ENCODE measurements at regions not wholly inside any gene's neighbourhood (a gene's known extent, or its start where the extent isn't known, plus 50 kb on each side); places are given as distances from the start of the nearest gene placed in this dataset.
"Not testable (repeated sequence)": the region's sequence is repeated elsewhere in the genome, so short reads cannot be mapped to it uniquely, and the experiment has no call there.

DNA sequence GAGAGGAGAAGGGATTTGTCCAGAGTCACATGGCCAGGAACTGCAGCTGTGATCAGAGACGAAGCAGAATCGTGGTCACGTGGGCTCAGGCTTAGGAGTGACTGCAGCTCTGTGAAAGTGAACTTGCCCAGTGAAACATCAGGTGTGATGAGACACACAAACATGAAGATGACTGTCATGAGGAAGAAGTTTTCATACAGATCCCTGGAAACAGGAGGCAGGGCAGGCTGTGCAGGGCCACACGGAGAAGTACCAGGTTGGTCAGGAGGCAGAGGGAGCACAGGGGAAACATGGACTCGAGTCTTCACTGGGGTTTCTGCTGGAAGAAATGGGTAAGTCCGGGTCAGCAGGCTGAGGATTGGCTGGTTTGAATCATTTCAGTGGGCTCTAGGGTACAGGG lies 64.1 kb downstream of the BARX1 start:
- Histone ChIP-seq H3K9me3 (peaks cover 10% of the 10 kb centered on the region; the same call in 1 of the 2 replicates), H3K36me3 (no peaks in the 10 kb centered on the region), H3K27me3 (no peaks in the 10 kb centered on the region), H3K4me3 (no peak overlapping the region)
- DNase-seq: no peak

- no peaks in the 10 kb centered on the region for H3K36me3 ChIP-seq
- peaks cover 10% of the 10 kb centered on the region; the same call in 1 of the 2 replicates for H3K9me3 ChIP-seq
- no peak for DNase-seq
- no peak overlapping the region for H3K4me3 ChIP-seq
- H3K27me3 ChIP-seq: no peaks in the 10 kb centered on the region
Measured at GRCh38 chr9:93890436-93890935, 64.7 kb downstream of the BARX1 start.

DNA sequence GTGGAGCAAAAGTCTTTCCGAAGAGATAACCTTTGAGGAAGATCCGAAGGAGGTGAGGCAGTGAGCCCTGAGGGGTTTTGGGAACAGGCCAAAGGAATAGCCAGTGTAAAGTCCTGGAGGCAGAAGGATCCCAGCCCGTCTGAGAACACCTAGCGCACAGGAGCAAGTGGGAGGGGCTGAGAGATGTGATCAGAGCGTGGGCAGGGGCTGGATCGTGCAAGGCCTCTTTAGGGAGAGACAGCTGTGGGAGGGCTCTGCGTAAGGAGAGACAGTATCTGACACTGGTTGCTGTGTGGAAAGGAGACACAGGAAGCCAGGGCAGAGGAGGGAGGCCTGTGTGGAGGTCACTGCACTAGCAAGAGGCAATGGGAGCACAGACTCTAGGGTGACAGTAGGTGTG lies 68.2 kb downstream of the BARX1 start:
- Histone ChIP-seq H3K36me3 (no peaks in the 10 kb centered on the region), H3K9me3 (no peaks in the 10 kb centered on the region; the same call in 1 of the 2 replicates), H3K4me3 (no peak overlapping the region), H3K27me3 (no peaks in the 10 kb centered on the region)
- DNase-seq: no peak

DNA sequence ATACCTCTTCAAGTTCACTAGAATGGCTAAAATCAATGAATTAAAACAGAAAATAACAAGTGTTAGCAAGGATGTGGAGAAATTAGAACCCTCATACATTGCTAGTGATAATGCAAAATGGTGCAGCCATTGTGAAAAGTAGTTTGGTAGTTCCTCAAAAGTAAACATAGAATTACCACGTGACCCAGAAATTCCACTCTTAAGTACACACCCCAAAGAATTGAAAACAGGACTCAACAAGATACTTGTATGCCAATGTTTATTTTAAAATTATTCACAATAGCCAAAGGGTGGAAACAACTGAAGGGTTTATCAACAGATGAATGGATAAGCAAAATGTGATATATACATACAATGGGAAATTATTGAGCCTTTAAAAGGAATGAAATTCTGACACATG lies 70.3 kb downstream of the BARX1 start:
- no peak overlapping the region for H3K4me3 ChIP-seq
- no peaks in the 10 kb centered on the region for H3K9me3 ChIP-seq
- no peaks in the 10 kb centered on the region for H3K27me3 ChIP-seq
- no peak for DNase-seq
- H3K36me3 ChIP-seq: no peaks in the 10 kb centered on the region

DNA sequence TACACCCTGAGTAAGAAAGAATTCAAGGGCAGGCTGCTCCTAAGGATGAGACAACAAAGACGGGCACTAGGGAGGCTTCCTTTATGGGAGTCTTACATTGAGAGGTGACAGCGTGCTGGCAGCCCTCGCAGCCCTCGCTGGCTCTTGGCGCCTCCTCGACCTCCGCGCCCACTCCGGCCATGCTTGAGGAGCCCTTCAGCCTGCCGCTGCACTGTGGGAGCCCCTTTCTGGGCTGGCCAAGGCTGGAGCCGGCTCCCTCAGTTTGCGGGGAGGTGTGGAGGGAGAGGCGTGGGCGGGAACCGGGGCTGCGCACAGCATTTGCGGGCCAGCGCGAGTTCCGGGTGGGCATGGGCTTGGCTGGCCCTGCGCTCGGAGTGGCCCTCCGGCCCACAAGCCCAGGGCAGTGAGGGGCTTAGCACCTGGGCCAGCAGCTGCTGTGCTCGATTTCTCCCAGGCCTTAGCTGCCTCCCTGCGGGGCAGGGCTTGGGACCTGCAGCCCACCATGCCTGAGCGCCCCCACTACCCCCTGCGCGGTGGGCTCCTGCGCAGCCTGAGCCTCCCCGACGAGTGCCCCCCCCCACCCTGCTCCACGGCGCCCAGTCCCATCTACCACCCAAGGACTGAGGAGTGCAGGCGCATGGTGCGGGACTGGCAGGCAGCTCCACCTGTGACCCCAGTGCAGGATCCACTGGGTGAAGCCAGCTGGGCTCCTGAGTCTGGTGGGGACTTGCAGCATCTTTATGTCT lies 75.3 kb downstream of the BARX1 start:
- not testable (repeated sequence) for H3K36me3 ChIP-seq, H3K27me3 ChIP-seq, DNase-seq, H3K4me3 ChIP-seq
- peaks cover 10% of the 10 kb centered on the region for H3K9me3 ChIP-seq

DNA sequence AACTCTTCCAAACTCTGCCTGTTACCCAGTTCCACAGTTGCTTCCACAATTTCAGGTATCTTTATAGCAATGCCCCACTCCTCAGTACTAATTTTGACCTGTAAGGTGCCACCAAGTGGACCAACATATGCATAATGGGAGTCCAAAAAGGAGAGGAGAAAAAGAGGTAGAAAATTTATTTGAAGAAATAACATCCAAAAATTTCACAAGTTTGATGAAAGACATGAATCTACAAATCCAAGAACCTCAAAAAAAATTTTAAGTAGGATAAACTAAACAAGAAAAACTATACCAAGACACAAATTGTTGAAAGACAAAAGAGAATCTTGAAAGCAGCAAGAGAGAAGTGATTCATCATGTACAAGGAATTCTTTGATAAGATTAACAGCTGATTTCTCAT lies 79.8 kb downstream of the BARX1 start:
- H3K27me3 ChIP-seq: no peaks in the 10 kb centered on the region
- H3K9me3 ChIP-seq: peaks cover 13% of the 10 kb centered on the region
- H3K4me3 ChIP-seq: no peak overlapping the region
- no peak for DNase-seq
- H3K36me3 ChIP-seq: no peaks in the 10 kb centered on the region

GRCh38 chr9:93874242-93874641 lies 80.9 kb downstream of the BARX1 start:
- H3K4me3 ChIP-seq: no peak overlapping the region
- DNase-seq: no peak
- no peaks in the 10 kb centered on the region for H3K36me3 ChIP-seq
- peaks cover 13% of the 10 kb centered on the region for H3K9me3 ChIP-seq
- no peaks in the 10 kb centered on the region for H3K27me3 ChIP-seq

- Histone ChIP-seq H3K9me3 (peaks cover 13% of the 10 kb centered on the region), H3K4me3 (no peak overlapping the region), H3K36me3 (no peaks in the 10 kb centered on the region), H3K27me3 (no peaks in the 10 kb centered on the region)
- no peak for DNase-seq
Measured at GRCh38 chr9:93871286-93871685, 83.9 kb downstream of the BARX1 start.

GRCh38 chr9:93869863-93870262 lies 85.3 kb downstream of the BARX1 start:
- peaks cover 3% of the 10 kb centered on the region for H3K9me3 ChIP-seq
- no peak for DNase-seq
- H3K36me3 ChIP-seq: no peaks in the 10 kb centered on the region
- no peaks in the 10 kb centered on the region for H3K27me3 ChIP-seq
- H3K4me3 ChIP-seq: no peak overlapping the region

GRCh38 chr9:93869088-93869487 lies 86.1 kb downstream of the BARX1 start:
- Histone ChIP-seq H3K9me3 (no peaks in the 10 kb centered on the region), H3K27me3 (no peaks in the 10 kb centered on the region), H3K36me3 (no peaks in the 10 kb centered on the region), H3K4me3 (no peak overlapping the region)
- DNase-seq: no peak

- no peaks in the 10 kb centered on the region for H3K27me3 ChIP-seq
- DNase-seq: no peak
- H3K36me3 ChIP-seq: no peaks in the 10 kb centered on the region
- H3K4me3 ChIP-seq: no peak overlapping the region
- H3K9me3 ChIP-seq: no peaks in the 10 kb centered on the region
Measured at GRCh38 chr9:93865716-93866115, 89.4 kb downstream of the BARX1 start.

DNA sequence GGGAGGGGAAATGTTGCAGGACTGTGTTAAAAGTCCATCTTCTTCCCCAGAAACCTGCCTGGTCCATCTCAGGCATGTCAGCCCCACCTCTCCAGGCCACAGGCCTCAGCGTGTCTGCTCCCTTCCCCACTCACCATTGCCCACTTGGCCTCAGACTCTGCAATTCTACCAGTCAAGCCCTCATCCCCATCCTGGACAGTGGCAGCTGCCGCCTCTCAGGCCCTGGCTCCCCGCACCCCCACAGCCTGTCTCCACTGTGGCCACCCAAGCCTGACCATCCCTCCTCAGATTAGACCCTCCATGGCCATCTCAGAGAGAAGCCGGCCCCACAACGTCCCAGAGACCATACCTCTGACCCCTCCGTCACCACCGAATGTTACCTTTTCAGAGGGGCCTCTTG lies 89.9 kb downstream of the BARX1 start:
- DNase-seq: no peak
- Histone ChIP-seq H3K27me3 (no peaks in the 10 kb centered on the region), H3K4me3 (no peak overlapping the region), H3K36me3 (no peaks in the 10 kb centered on the region), H3K9me3 (no peaks in the 10 kb centered on the region)

GRCh38 chr9:93864840-93865239 lies 90.3 kb downstream of the BARX1 start:
- DNase-seq: no peak
- H3K4me3 ChIP-seq: no peak overlapping the region

GRCh38 chr9:93864032-93864431 lies 91.1 kb downstream of the BARX1 start:
- no peak for DNase-seq
- H3K36me3 ChIP-seq: no peaks in the 10 kb centered on the region
- H3K9me3 ChIP-seq: no peaks in the 10 kb centered on the region
- no peaks in the 10 kb centered on the region for H3K27me3 ChIP-seq
- H3K4me3 ChIP-seq: no peak overlapping the region

More at GRCh38 chr9:93864840-93865239, 90.3 kb downstream of the BARX1 start:
- Histone ChIP-seq H3K27me3 (no peaks in the 10 kb centered on the region), H3K9me3 (no peaks in the 10 kb centered on the region), H3K36me3 (no peaks in the 10 kb centered on the region)

- no peaks in the 10 kb centered on the region for H3K27me3 ChIP-seq
- no peaks in the 10 kb centered on the region for H3K9me3 ChIP-seq
- H3K36me3 ChIP-seq: no peaks in the 10 kb centered on the region
- DNase-seq: no peak
- H3K4me3 ChIP-seq: no peak overlapping the region
Measured at GRCh38 chr9:93862877-93863545, 92.1 kb downstream of the BARX1 start.

DNA sequence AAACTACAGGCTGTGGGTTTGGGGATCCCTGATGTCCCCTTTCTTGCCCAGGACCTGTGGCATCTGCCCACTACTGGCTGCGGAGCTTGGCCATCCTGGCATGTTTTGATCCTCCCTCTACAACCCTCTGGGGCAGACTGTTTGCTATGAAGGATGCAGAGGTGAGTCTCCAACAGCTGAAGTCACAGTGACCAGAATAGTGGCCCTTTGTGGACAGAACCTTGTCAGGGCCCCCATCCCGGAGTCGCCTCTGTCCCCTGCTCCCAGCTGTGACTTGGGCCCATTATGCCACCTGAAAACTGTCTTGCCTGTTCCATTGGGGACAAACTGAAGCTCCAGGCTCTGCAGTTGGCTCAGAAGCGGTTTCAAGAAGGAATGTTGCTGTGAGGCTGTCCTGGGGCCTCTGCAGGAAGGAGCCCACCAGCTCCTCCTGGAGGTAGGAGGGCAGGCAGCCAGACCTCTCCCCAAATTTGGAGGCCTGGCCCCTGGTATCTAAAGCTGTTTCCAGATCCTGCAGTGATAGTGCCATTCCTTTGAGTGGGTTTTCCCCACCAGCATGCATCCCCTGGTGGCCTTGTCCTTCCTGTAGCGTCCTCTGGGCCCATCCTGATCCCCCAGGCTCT lies 93.3 kb downstream of the BARX1 start:
- Histone ChIP-seq H3K4me3 (no peak overlapping the region), H3K36me3 (no peaks in the 10 kb centered on the region), H3K27me3 (no peaks in the 10 kb centered on the region), H3K9me3 (no peaks in the 10 kb centered on the region)
- DNase-seq: no peak
